ENCODE measurements at regions not wholly inside any gene's neighbourhood (a gene's known extent, or its start where the extent isn't known, plus 50 kb on each side); places are given as distances from the start of the nearest gene placed in this dataset.

- Histone ChIP-seq H3K4me3 (replicated peaks; ENCODE audit: insufficient read depth, low read length) (no peak overlapping the region), H3K27ac (replicated peaks) (no peak overlapping the region), H3K27me3 (ENCODE audit: insufficient read depth, poor library complexity, severe bottlenecking) (peaks cover 12% of the 10 kb centered on the region)
- no peak for TF ChIP-seq CTCF (IDR thresholded peaks at IDR 0.05; ENCODE audit: insufficient read depth, low read length)
- TF ChIP-seq POLR2AphosphoS5 (IDR thresholded peaks at IDR 0.05; ENCODE audit: low read depth): no peak
- TF ChIP-seq SPI1 (IDR thresholded peaks at IDR 0.05; ENCODE audit: borderline replicate concordance, low read depth): no peak
- no peak for TF ChIP-seq GABPA (IDR thresholded peaks at IDR 0.05; ENCODE audit: low read depth)
- TF ChIP-seq REST (IDR thresholded peaks at IDR 0.05; ENCODE audit: insufficient replicate concordance, low read depth): no peak
- DNase-seq (ENCODE audit: low read depth in 1 of 2, low spot score in 1 of 2): no peak
Observed at GRCh38 chr15:94579286-94579685, 347.9 kb downstream of the MCTP2 start.

- no peak overlapping the region for H3K4me3 ChIP-seq (replicated peaks; ENCODE audit: insufficient read depth, low read length)
- TF ChIP-seq CTCF (IDR thresholded peaks at IDR 0.05; ENCODE audit: insufficient read depth, low read length): no peak
- no peak for TF ChIP-seq SPI1 (IDR thresholded peaks at IDR 0.05; ENCODE audit: borderline replicate concordance, low read depth)
- TF ChIP-seq REST (IDR thresholded peaks at IDR 0.05; ENCODE audit: insufficient replicate concordance, low read depth): no peak
- TF ChIP-seq POLR2AphosphoS5 (IDR thresholded peaks at IDR 0.05; ENCODE audit: low read depth): no peak
- no peak for TF ChIP-seq GABPA (IDR thresholded peaks at IDR 0.05; ENCODE audit: low read depth)
- H3K27ac ChIP-seq (replicated peaks): no peak overlapping the region
- H3K27me3 ChIP-seq (ENCODE audit: insufficient read depth, poor library complexity, severe bottlenecking): peaks cover 20% of the 10 kb centered on the region
- no peak for DNase-seq (ENCODE audit: low read depth in 1 of 2, low spot score in 1 of 2)
Observed at GRCh38 chr15:94580211-94580885, 349.0 kb downstream of the MCTP2 start.

- Histone ChIP-seq H3K27me3 (ENCODE audit: insufficient read depth, poor library complexity, severe bottlenecking) (peaks cover 41% of the 10 kb centered on the region), H3K4me3 (replicated peaks; ENCODE audit: insufficient read depth, low read length) (no peak overlapping the region), H3K27ac (replicated peaks) (no peak overlapping the region)
- TF ChIP-seq SPI1 (IDR thresholded peaks at IDR 0.05; ENCODE audit: borderline replicate concordance, low read depth): no peak
- no peak for TF ChIP-seq POLR2AphosphoS5 (IDR thresholded peaks at IDR 0.05; ENCODE audit: low read depth)
- no peak for TF ChIP-seq GABPA (IDR thresholded peaks at IDR 0.05; ENCODE audit: low read depth)
- no peak for TF ChIP-seq REST (IDR thresholded peaks at IDR 0.05; ENCODE audit: insufficient replicate concordance, low read depth)
- TF ChIP-seq CTCF (IDR thresholded peaks at IDR 0.05; ENCODE audit: insufficient read depth, low read length): no peak
- DNase-seq (ENCODE audit: low read depth in 1 of 2, low spot score in 1 of 2): peak in 1 of 2 experiments; percentile 37
Observed at GRCh38 chr15:94582368-94582767, 351.0 kb downstream of the MCTP2 start.
